Thyroid gland (tissue), 4 donors: ENCODE measurements at regions not wholly inside any gene's neighbourhood (a gene's known extent, or its start where the extent isn't known, plus 50 kb on each side); places are given as distances from the start of the nearest gene placed in this dataset.

Source experiments
- DNase-seq, 2 donors: peaks; one replicate each; pipeline ENCODE4 v3.0.0-alpha.2; 2019
- H3K27ac ChIP-seq, 3 donors: fragments of 200-600 bp; sonication (generic); 1 replicate in 2 of 3; 2 replicates in 1 of 3; pipeline ENCODE4 v1.5.1; 2016 to 2019; ENCODE audit warnings: mild to moderate bottlenecking in 1 of 3, moderate library complexity in 1 of 3
- H3K27me3 ChIP-seq: fragments of 200-600 bp; sonication (generic); one replicate; pipeline ENCODE4 v1.5.1; 2019
- H3K36me3 ChIP-seq, 2 donors: fragments of 200-600 bp; sonication (generic); one replicate each; pipeline ENCODE4 v1.5.1; 2016 to 2019
- H3K4me1 ChIP-seq, 2 donors: fragments of 200-600 bp; sonication (generic); one replicate each; pipeline ENCODE4 v1.5.1; 2017 to 2019
- H3K4me3 ChIP-seq, 3 donors: fragments of 200-600 bp; sonication (generic); replicated peaks in 1 of 3; 1 replicate in 2 of 3; 2 replicates in 1 of 3; pipeline ENCODE4 v1.5.1; 2016; ENCODE audit warnings: mild to moderate bottlenecking in 1 of 3
- H3K9me3 ChIP-seq: fragments of 200-600 bp; sonication (generic); one replicate; pipeline ENCODE4 v1.5.1; 2017
- CTCF ChIP-seq, 6 experiments: fragments of 200-600 bp in 3 of 6; fragments of 450-650 bp in 3 of 6; sonication (generic) in 3 of 6; IDR thresholded peaks; one replicate each; pipeline ENCODE4 v1.5.1; 2016 to 2019; ENCODE audit warnings: antibody characterized with exemption in 6 of 6, mild to moderate bottlenecking in 2 of 6, inconsistent platforms in 1 of 6, moderate library complexity in 1 of 6
- POLR2A ChIP-seq, 2 donors: fragments of 450-650 bp; IDR thresholded peaks; one replicate each; pipeline ENCODE4 v1.6.1; 2017; ENCODE audit warnings: antibody characterized with exemption in 2 of 2, mild to moderate bottlenecking in 2 of 2, moderate library complexity in 1 of 2
- WGBS, 2 donors: methylation state at CpG; one replicate each; pipeline ENCODE4 v1.1.5; 2017; 5-methylcytosine and 5-hydroxymethylcytosine counted together
- intact Hi-C: fragments of 100-400 bp; cut with DNase I; formaldehyde crosslinking; loops from one replicate; pipeline ENCODE4 v1.15.1; 2023

DNA sequence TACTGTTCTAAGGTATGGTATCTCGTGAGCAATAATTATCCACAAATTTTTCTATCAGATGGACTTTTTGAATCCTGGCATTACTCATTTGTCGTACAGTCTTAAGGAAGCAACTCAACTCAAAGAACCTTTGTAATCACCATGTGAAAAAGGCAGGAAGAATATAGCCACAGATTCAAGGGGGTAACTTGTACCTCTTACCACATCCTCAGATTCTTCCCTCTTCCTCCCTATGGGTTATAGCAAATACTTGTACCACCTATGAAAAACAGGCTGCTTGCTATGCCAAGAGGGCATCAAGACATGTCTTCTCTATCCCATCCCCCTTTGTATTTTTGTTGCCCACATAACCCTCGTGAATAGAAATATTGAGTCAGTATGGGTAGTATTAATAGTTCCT, 616.6 kb upstream of the USP24 start:
- H3K4me3 ChIP-seq, result no peak overlapping the region
- no peak for TF ChIP-seq CTCF (IDR thresholded peaks at IDR 0.05)
- no peak for TF ChIP-seq POLR2A (IDR thresholded peaks at IDR 0.05)
- peaks cover 0 to 6% of the 10 kb centered on the region in 2 donors for H3K4me1 ChIP-seq
- DNase-seq, result no peak
- intact Hi-C loops, result no loop called here
- WGBS, 2 donors, result 93 to 94% methylated on average over 3 of the region's 3 CpGs
- H3K27me3 ChIP-seq, result no peaks in the 10 kb centered on the region
- no peak overlapping the region for H3K27ac ChIP-seq
- H3K9me3 ChIP-seq, result no peaks in the 10 kb centered on the region
- H3K36me3 ChIP-seq, result no peaks in the 10 kb centered on the region

GRCh38 chr1:55828044-55828443, 612.9 kb upstream of the USP24 start:
- peaks cover under 1 to 2% of the 10 kb centered on the region in 2 donors for H3K4me1 ChIP-seq
- no peak overlapping the region for H3K27ac ChIP-seq
- 50 to 54% methylated on average over 5 of the region's 5 CpGs for WGBS, 2 donors
- no peaks in the 10 kb centered on the region for H3K9me3 ChIP-seq
- H3K27me3 ChIP-seq, result no peaks in the 10 kb centered on the region
- intact Hi-C loops, result no loop called here
- H3K36me3 ChIP-seq, result no peaks in the 10 kb centered on the region
- no peak for DNase-seq
- TF ChIP-seq CTCF (IDR thresholded peaks at IDR 0.05) (no peak), POLR2A (IDR thresholded peaks at IDR 0.05) (no peak)
- no peak overlapping the region for H3K4me3 ChIP-seq

DNA sequence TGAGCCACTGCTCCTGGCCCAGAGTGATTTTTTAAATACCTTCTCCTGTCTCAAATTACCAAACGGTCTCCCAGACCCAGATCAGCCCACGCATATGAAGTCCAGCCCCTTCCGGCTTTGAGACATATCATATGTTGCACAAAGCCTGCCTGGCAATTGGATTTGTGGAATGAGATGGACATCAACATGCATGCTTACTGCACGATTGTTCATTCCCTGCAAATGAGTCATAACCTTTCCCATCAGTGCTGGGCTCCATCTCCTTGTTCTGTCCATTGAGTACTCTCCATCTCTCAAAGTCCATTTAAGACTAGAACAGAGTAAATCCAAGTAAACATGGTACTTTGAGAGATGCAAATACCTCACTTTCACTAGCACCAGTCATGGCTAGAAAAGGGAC, 612.2 kb upstream of the USP24 start:
- Histone ChIP-seq H3K9me3 (no peaks in the 10 kb centered on the region), H3K27ac (no peak overlapping the region), H3K36me3 (no peaks in the 10 kb centered on the region), H3K4me1 (peaks cover 3 to 7% of the 10 kb centered on the region in 2 donors), H3K27me3 (no peaks in the 10 kb centered on the region), H3K4me3 (no peak overlapping the region)
- intact Hi-C loops, result no loop called here
- TF ChIP-seq CTCF (IDR thresholded peaks at IDR 0.05) (no peak), POLR2A (IDR thresholded peaks at IDR 0.05) (no peak)
- 86 to 91% methylated on average over 4 of the region's 4 CpGs for WGBS, 2 donors
- DNase-seq, result no peak

GRCh38 chr1:55826381-55827080, 611.4 kb upstream of the USP24 start:
- H3K4me3 ChIP-seq, result no peak overlapping the region
- peak in 1 of 2 donors; percentile 22 for DNase-seq
- H3K9me3 ChIP-seq, result no peaks in the 10 kb centered on the region
- intact Hi-C loops, result no loop called here
- WGBS, 2 donors, result 64 to 72% methylated on average over 4 of the region's 4 CpGs
- H3K27ac ChIP-seq, result no peak overlapping the region
- peaks cover 3 to 7% of the 10 kb centered on the region in 2 donors for H3K4me1 ChIP-seq
- no peaks in the 10 kb centered on the region for H3K27me3 ChIP-seq
- H3K36me3 ChIP-seq, result no peaks in the 10 kb centered on the region
- TF ChIP-seq POLR2A (IDR thresholded peaks at IDR 0.05) (no peak), CTCF (IDR thresholded peaks at IDR 0.05) (no peak)

DNA sequence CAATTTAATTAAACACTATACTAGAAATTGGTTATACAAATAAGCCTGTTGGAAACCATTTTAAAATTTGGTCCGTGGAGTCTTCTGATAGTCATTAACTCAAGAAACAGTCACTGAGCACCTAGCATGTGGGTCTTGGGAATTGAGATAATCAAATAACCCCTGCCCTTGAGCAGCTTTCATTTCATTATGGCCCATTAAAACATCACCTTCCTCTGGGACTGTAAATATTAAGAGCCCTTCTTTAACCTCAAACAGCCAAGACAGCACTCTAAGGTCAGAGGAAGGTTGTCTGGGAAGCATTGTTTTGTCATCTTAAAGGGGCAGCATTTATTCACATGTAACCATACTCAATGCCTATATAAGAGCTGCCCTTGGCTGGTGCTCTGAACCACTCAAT, 610.3 kb upstream of the USP24 start:
- no peaks in the 10 kb centered on the region for H3K9me3 ChIP-seq
- 57 to 77% methylated on average over 1 of the region's 1 CpG for WGBS, 2 donors
- no peak overlapping the region for H3K27ac ChIP-seq
- no peaks in the 10 kb centered on the region for H3K36me3 ChIP-seq
- H3K27me3 ChIP-seq, result no peaks in the 10 kb centered on the region
- peaks cover 3 to 13% of the 10 kb centered on the region in 2 donors for H3K4me1 ChIP-seq
- DNase-seq, result no peak
- intact Hi-C loops, result no loop called here
- no peak overlapping the region for H3K4me3 ChIP-seq
- TF ChIP-seq POLR2A (IDR thresholded peaks at IDR 0.05) (no peak), CTCF (IDR thresholded peaks at IDR 0.05) (no peak)
